Natural killer cell (primary cell): ENCODE measurements at regions not wholly inside any gene's neighbourhood (a gene's known extent, or its start where the extent isn't known, plus 50 kb on each side); places are given as distances from the start of the nearest gene placed in this dataset.

ENCODE experiments used
- ATAC-seq, 3 donors: fragments of 150-1000 bp in 2 of 3; fragments of 200-7000 bp in 1 of 3; cut with Tn5 transposase; 1 replicate in 1 of 3; 2 replicates in 2 of 3; pipeline ENCODE4 v1.10.0; 2021; ENCODE audit warnings: mild to moderate bottlenecking in 2 of 3, moderate library complexity in 2 of 3
- DNase-seq, 2 donors: peaks; one replicate each; pipeline versions ENCODE4 v3.0.0 to v3.0.0-alpha.2; 2013 to 2021; ENCODE audit warnings: mixed read lengths in 1 of 2
- H3K27ac ChIP-seq: one replicate; pipeline ENCODE4 v1.5.1; 2013; ENCODE audit warnings: mild to moderate bottlenecking, low read length
- H3K27me3 ChIP-seq: one replicate; pipeline ENCODE4 v1.6.1; 2013; ENCODE audit warnings: low read length; ENCODE audit not compliant: control insufficient read depth, insufficient read depth
- H3K36me3 ChIP-seq: one replicate; pipeline ENCODE4 v1.6.1; 2013; ENCODE audit warnings: low read length; ENCODE audit not compliant: control insufficient read depth, insufficient read depth
- H3K4me1 ChIP-seq: one replicate; pipeline ENCODE4 v1.6.1; 2013; ENCODE audit warnings: low read length; ENCODE audit not compliant: control insufficient read depth, insufficient read depth
- H3K4me3 ChIP-seq: one replicate; pipeline ENCODE4 v1.5.1; 2013; ENCODE audit warnings: low read length
- H3K9me3 ChIP-seq: one replicate; pipeline ENCODE4 v1.6.1; 2013; ENCODE audit warnings: low read length; ENCODE audit not compliant: control insufficient read depth, insufficient read depth
- H3K27ac Mint-ChIP-seq, 2 donors: one replicate each; pipeline ENCODE4 v1.8.0; 2022; ENCODE audit warnings: mild to moderate bottlenecking in 2 of 2, mixed read lengths in 2 of 2, moderate library complexity in 1 of 2
- H3K27me3 Mint-ChIP-seq, 2 donors: one replicate each; pipeline ENCODE4 v1.8.0; 2022; ENCODE audit warnings: low read depth in 2 of 2, mixed read lengths in 2 of 2
- H3K36me3 Mint-ChIP-seq: one replicate; pipeline ENCODE4 v1.8.0; 2022; ENCODE audit warnings: mixed read lengths
- H3K4me1 Mint-ChIP-seq, 2 donors: one replicate each; pipeline ENCODE4 v1.8.0; 2022; ENCODE audit warnings: mixed read lengths in 2 of 2
- H3K4me3 Mint-ChIP-seq: one replicate; pipeline ENCODE4 v1.8.0; 2022; ENCODE audit warnings: mild to moderate bottlenecking, moderate library complexity, mixed read lengths
- H3K9me3 Mint-ChIP-seq, 2 donors: one replicate each; pipeline ENCODE4 v1.8.0; 2022; ENCODE audit warnings: mixed read lengths in 2 of 2
- WGBS: methylation state at CpG from one replicate; pipeline ENCODE4 v1.1.7; 2013; ENCODE audit warnings: missing lambda C conversion rate; ENCODE audit not compliant: insufficient coverage; 5-methylcytosine and 5-hydroxymethylcytosine counted together
- intact Hi-C: fragments of 100-400 bp; cut with micrococcal nuclease; formaldehyde crosslinking; loops from one replicate; pipeline ENCODE4 v1.14.2; 2022
- TF ChIP-seq, protein P1 (sequence below): fragments of 200-600 bp; IDR thresholded peaks from one replicate; pipeline ENCODE4 v1.8.0; 2022; ENCODE audit warnings: antibody characterized with exemption

- TF ChIP-seq, protein P1, sequence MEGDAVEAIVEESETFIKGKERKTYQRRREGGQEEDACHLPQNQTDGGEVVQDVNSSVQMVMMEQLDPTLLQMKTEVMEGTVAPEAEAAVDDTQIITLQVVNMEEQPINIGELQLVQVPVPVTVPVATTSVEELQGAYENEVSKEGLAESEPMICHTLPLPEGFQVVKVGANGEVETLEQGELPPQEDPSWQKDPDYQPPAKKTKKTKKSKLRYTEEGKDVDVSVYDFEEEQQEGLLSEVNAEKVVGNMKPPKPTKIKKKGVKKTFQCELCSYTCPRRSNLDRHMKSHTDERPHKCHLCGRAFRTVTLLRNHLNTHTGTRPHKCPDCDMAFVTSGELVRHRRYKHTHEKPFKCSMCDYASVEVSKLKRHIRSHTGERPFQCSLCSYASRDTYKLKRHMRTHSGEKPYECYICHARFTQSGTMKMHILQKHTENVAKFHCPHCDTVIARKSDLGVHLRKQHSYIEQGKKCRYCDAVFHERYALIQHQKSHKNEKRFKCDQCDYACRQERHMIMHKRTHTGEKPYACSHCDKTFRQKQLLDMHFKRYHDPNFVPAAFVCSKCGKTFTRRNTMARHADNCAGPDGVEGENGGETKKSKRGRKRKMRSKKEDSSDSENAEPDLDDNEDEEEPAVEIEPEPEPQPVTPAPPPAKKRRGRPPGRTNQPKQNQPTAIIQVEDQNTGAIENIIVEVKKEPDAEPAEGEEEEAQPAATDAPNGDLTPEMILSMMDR: no peak
- ATAC-seq (no peak), DNase-seq (no peak)
- no peak overlapping the region for H3K4me3 ChIP-seq
- H3K9me3 ChIP-seq: peaks cover 7% of the 10 kb centered on the region
- Mint-ChIP-seq H3K27me3 (no peaks in the 10 kb centered on the region), H3K9me3 (peaks cover 3 to 10% of the 10 kb centered on the region in 2 donors), H3K36me3 (no peaks in the 10 kb centered on the region), H3K27ac (no peak overlapping the region), H3K4me1 (no peaks in the 10 kb centered on the region), H3K4me3 (no peak overlapping the region)
- intact Hi-C loops: no loop called here
- H3K27me3 ChIP-seq: no peaks in the 10 kb centered on the region
- H3K4me1 ChIP-seq: no peaks in the 10 kb centered on the region
- no peak overlapping the region for H3K27ac ChIP-seq
- no peaks in the 10 kb centered on the region for H3K36me3 ChIP-seq
- WGBS: 76% methylated on average over 5 of the region's 5 CpGs
Observed at GRCh38 chr2:5328826-5329225, 363.4 kb upstream of the SOX11 start.

- H3K4me1 ChIP-seq: no peaks in the 10 kb centered on the region
- H3K9me3 ChIP-seq: peaks cover 7% of the 10 kb centered on the region
- no peak overlapping the region for H3K27ac Mint-ChIP-seq
- H3K4me3 Mint-ChIP-seq: no peak overlapping the region
- DNase-seq (no peak), ATAC-seq (no peak)
- no peaks in the 10 kb centered on the region for H3K36me3 Mint-ChIP-seq
- TF ChIP-seq, protein P1: no peak
- intact Hi-C loops: no loop called here
- no peak overlapping the region for H3K27ac ChIP-seq
- no peaks in the 10 kb centered on the region for H3K36me3 ChIP-seq
- 91% methylated on average over 3 of the region's 3 CpGs for WGBS
- no peaks in the 10 kb centered on the region for H3K4me1 Mint-ChIP-seq
- H3K27me3 ChIP-seq: no peaks in the 10 kb centered on the region
- H3K27me3 Mint-ChIP-seq: no peaks in the 10 kb centered on the region
- peaks cover 2 to 9% of the 10 kb centered on the region in 2 donors for H3K9me3 Mint-ChIP-seq
- no peak overlapping the region for H3K4me3 ChIP-seq
Observed at GRCh38 chr2:5329763-5330162, 362.4 kb upstream of the SOX11 start.

- H3K36me3 ChIP-seq: no peaks in the 10 kb centered on the region
- peaks cover 7% of the 10 kb centered on the region for H3K9me3 ChIP-seq
- DNase-seq: no peak
- no peaks in the 10 kb centered on the region for H3K27me3 ChIP-seq
- Mint-ChIP-seq H3K4me1 (no peaks in the 10 kb centered on the region), H3K4me3 (no peak overlapping the region), H3K36me3 (no peaks in the 10 kb centered on the region), H3K27ac (no peak overlapping the region), H3K9me3 (peaks cover 2 to 6% of the 10 kb centered on the region in 2 donors), H3K27me3 (no peaks in the 10 kb centered on the region)
- TF ChIP-seq, protein P1: no peak
- H3K27ac ChIP-seq: no peak overlapping the region
- WGBS: 19% methylated on average over 1 of the region's 1 CpG
- no peaks in the 10 kb centered on the region for H3K4me1 ChIP-seq
- intact Hi-C loops: no loop called here
- H3K4me3 ChIP-seq: no peak overlapping the region
- no peak for ATAC-seq
Observed at GRCh38 chr2:5330961-5331360, 361.2 kb upstream of the SOX11 start.

DNA sequence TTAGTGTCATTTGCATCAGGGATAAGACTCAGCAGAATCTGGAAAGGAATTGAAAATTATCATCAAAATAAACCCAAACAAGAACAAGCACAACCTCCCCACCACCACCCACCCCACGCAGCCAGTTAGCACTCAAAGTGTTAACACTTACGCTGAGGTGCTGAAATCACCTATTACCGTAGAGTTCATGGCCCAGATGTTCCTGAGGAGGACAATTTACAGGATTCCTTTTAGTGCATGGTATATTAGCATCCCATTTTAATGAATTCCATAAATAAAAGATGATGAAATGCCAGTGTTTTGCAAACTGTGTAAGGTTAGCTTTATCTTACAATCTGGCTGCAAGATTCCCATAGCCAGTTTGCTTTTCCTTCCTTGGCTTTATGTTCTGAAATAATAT lies 359.3 kb upstream of the SOX11 start:
- TF ChIP-seq, protein P1: no peak
- intact Hi-C loops: no loop called here
- DNase-seq (no peak), ATAC-seq (no peak)
- WGBS: 78% methylated on average over 3 of the region's 3 CpGs
- H3K4me1 Mint-ChIP-seq: no peaks in the 10 kb centered on the region
- H3K27ac Mint-ChIP-seq: no peak overlapping the region
- no peaks in the 10 kb centered on the region for H3K36me3 Mint-ChIP-seq
- no peaks in the 10 kb centered on the region for H3K27me3 ChIP-seq
- no peaks in the 10 kb centered on the region for H3K36me3 ChIP-seq
- no peaks in the 10 kb centered on the region for H3K27me3 Mint-ChIP-seq
- no peak overlapping the region for H3K4me3 ChIP-seq
- H3K9me3 Mint-ChIP-seq: peaks cover 6 to 10% of the 10 kb centered on the region in 2 donors
- no peak overlapping the region for H3K4me3 Mint-ChIP-seq
- H3K27ac ChIP-seq: no peak overlapping the region
- H3K4me1 ChIP-seq: no peaks in the 10 kb centered on the region
- no peaks in the 10 kb centered on the region for H3K9me3 ChIP-seq
